CD4-positive, alpha-beta T cell treated with Interferon gamma for 1 hour (primary cell): ENCODE measurements at regions not wholly inside any gene's neighbourhood (a gene's known extent, or its start where the extent isn't known, plus 50 kb on each side); places are given as distances from the start of the nearest gene placed in this dataset.

Source experiments
- DNase-seq: peaks from one replicate; pipeline ENCODE4 v3.0.0-alpha.2; 2020

GRCh38 chr5:74174366-74174765 lies 466.2 kb downstream of the ENC1 start:
- DNase-seq: no peak

- no peak for DNase-seq
Measured at GRCh38 chr5:74173665-74174064, 466.9 kb downstream of the ENC1 start.

GRCh38 chr5:74173241-74173640 lies 467.3 kb downstream of the ENC1 start:
- DNase-seq: no peak

- DNase-seq: no peak
Measured at GRCh38 chr5:74169701-74170100, 470.8 kb downstream of the ENC1 start.

GRCh38 chr5:74167930-74168315 lies 472.6 kb downstream of the ENC1 start:
- no peak for DNase-seq

- DNase-seq: no peak
Measured at GRCh38 chr5:74167206-74167929, 473.2 kb downstream of the ENC1 start.

GRCh38 chr5:74166064-74166463 lies 474.5 kb downstream of the ENC1 start:
- no peak for DNase-seq

GRCh38 chr5:74164725-74165235 lies 475.7 kb downstream of the ENC1 start:
- DNase-seq: no peak

GRCh38 chr5:74162524-74162923 lies 478.0 kb downstream of the ENC1 start:
- DNase-seq: no peak

GRCh38 chr5:74161170-74161569 lies 479.4 kb downstream of the ENC1 start:
- no peak for DNase-seq

- DNase-seq: no peak
Measured at GRCh38 chr5:74156728-74157383, 483.7 kb downstream of the ENC1 start.

GRCh38 chr5:74155501-74155900 lies 485.0 kb downstream of the ENC1 start:
- DNase-seq: no peak

GRCh38 chr5:74154526-74154925 lies 486.0 kb downstream of the ENC1 start:
- no peak for DNase-seq

- no peak for DNase-seq
Measured at GRCh38 chr5:74153255-74153790, 487.2 kb downstream of the ENC1 start.

- DNase-seq: no peak
Measured at GRCh38 chr5:74152625-74153254, 487.8 kb downstream of the ENC1 start.

GRCh38 chr5:74152136-74152535 lies 488.4 kb downstream of the ENC1 start:
- no peak for DNase-seq

GRCh38 chr5:74149395-74149794 lies 491.1 kb downstream of the ENC1 start:
- peak; percentile 5 for DNase-seq

GRCh38 chr5:74148321-74148720 lies 492.2 kb downstream of the ENC1 start:
- DNase-seq: no peak

GRCh38 chr5:74146796-74147195 lies 493.7 kb downstream of the ENC1 start:
- DNase-seq: no peak

- no peak for DNase-seq
Measured at GRCh38 chr5:74145951-74146350, 494.6 kb downstream of the ENC1 start.

- no peak for DNase-seq
Measured at GRCh38 chr5:74143721-74144330, 496.7 kb downstream of the ENC1 start.

GRCh38 chr5:74143151-74143550 lies 497.4 kb downstream of the ENC1 start:
- no peak for DNase-seq

GRCh38 chr5:74141053-74141452 lies 499.5 kb downstream of the ENC1 start:
- no peak for DNase-seq
